GM13976 (cell line): ENCODE measurements at regions not wholly inside any gene's neighbourhood (a gene's known extent, or its start where the extent isn't known, plus 50 kb on each side); places are given as distances from the start of the nearest gene placed in this dataset.
"Not testable (repeated sequence)": the region's sequence is repeated elsewhere in the genome, so short reads cannot be mapped to it uniquely, and the experiment has no call there.

Source experiments
- DNase-seq: peaks from one replicate; pipeline ENCODE4 v3.0.0; 2012; ENCODE audit warnings: low spot score
- in situ Hi-C: fragments of 300-500 bp; cut with MboI; formaldehyde crosslinking; loops from one replicate; pipeline ENCODE4 v1.12.0; 2022; ENCODE audit warnings: low sequenced_read_pairs, mixed read lengths, inconsistent platforms; ENCODE audit not compliant: unreplicated experiment
- TF ChIP-seq, protein P1 (sequence below): IDR thresholded peaks from 2 replicates; pipeline ENCODE4 v1.5.1; 2012; ENCODE audit warnings: borderline replicate concordance, mild to moderate bottlenecking; ENCODE audit not compliant: insufficient read depth; ENCODE audit errors: extremely low read depth, missing control alignments, control extremely low read depth

DNA sequence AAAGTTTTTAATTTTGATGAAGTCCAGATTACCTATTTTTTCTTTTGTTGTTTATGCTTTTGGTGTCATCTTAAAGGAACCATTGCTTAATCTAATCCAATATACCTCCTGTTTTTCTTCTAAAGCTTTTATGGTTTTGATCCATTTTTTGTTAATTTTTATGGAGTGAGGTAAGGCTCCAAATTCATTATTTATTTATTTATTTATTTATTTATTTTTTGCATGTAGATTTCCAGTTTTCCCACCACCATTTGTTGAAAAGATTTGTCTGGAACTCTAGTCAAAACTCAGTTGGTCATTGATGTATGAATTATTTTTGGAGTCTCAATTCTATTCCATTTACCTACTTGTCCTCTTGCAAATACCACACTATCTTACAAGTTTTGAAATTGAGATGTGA lies 99.4 kb upstream of the RBMS1 start:
- in situ Hi-C loops: no loop called here
- TF ChIP-seq, protein P1, sequence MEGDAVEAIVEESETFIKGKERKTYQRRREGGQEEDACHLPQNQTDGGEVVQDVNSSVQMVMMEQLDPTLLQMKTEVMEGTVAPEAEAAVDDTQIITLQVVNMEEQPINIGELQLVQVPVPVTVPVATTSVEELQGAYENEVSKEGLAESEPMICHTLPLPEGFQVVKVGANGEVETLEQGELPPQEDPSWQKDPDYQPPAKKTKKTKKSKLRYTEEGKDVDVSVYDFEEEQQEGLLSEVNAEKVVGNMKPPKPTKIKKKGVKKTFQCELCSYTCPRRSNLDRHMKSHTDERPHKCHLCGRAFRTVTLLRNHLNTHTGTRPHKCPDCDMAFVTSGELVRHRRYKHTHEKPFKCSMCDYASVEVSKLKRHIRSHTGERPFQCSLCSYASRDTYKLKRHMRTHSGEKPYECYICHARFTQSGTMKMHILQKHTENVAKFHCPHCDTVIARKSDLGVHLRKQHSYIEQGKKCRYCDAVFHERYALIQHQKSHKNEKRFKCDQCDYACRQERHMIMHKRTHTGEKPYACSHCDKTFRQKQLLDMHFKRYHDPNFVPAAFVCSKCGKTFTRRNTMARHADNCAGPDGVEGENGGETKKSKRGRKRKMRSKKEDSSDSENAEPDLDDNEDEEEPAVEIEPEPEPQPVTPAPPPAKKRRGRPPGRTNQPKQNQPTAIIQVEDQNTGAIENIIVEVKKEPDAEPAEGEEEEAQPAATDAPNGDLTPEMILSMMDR: no peak
- no peak for DNase-seq

DNA sequence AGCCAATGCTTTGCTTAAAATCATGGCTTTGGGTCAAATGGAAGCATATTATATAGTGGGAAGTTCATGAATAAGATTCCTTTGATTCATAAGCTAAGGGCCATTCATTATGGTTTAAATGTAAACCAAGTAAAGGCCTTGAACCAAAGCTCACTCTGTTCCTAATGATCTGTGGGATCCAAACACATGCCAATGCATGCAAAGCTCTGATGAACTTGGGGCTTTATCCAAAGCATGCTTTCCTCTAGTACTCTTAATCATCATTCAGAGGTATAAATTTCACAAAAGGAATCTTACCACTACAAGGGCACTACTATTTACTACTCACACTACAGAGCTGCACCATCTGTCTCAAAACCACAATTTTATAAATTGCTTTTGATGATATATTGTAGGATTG lies 102.8 kb upstream of the RBMS1 start:
- in situ Hi-C loops: no loop called here
- TF ChIP-seq, protein P1: no peak
- no peak for DNase-seq

DNA sequence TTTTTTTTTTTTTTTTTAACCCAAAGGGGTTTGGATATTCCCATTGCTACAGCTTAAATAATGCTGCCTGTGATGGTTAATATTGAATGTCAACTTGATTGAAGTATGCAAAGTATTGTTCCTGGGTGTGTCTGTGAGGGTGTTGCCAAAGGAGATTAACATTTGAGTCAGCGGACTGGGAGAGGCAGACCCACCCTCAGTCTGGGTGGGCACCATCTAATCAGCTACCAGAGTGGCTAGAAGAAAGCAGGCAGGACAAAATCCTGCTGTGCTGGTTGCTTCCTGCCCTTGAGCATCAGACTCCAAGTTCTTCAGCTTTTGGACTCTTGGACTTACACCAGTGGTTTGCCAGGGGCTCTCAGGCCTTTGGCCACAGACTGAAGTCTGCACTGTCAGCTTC lies 106.8 kb upstream of the RBMS1 start:
- DNase-seq, in situ Hi-C loops: not testable (repeated sequence)

DNA sequence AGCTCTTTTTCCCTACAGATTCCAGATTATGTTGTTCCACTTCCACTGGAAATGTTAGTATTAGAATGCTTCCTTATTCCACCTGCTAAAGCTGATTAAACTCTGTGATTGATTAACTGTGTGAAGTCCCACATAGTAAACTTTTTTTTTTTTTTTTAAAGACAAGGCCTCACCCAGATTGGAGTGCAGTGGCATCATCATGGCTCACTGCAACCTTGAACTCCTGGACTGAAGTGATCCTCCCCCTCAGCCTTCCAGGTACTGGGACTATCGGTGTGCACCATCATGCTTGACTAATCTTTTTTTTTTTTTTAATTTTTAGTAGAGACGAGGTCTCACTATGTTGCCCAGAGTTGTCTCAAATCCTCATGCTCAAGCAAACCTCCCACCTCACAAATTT lies 108.5 kb upstream of the RBMS1 start:
- in situ Hi-C loops: no loop called here
- DNase-seq: no peak
- TF ChIP-seq, protein P1: no peak

DNA sequence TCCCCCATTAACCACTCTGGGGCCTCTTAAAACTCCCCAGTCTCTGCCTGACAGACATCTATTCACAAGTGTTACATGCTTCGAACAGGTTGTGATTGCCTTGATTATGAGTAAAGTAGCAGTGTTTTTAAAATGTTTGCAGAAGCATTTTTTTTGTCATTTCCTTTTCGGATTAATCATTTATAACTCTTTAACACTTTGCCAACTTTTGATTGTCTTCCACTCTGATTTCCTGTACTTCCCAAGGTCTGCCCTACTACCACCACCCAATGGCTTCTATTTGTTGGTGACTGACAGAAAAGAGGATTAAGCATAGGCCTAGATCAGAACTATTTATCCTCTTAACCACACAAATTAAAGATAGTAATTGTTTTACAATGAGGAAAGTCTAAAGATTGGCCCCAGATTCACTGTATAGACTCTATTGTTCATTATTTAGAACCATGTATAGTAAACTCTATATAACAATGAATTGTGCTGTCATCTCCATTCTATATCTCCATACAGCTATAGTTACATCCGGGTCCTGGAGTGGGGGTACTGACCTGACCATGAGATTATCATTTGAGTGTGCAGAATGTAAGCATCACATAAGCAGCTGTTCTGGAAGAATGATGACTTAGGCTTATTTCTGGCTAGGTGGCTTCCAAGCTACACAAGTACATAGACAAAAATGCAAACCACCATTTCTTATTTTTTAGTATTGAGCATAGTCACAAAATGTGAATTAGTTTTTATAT lies 110.3 kb upstream of the RBMS1 start:
- in situ Hi-C loops: no loop called here
- TF ChIP-seq, protein P1: no peak
- DNase-seq: no peak

DNA sequence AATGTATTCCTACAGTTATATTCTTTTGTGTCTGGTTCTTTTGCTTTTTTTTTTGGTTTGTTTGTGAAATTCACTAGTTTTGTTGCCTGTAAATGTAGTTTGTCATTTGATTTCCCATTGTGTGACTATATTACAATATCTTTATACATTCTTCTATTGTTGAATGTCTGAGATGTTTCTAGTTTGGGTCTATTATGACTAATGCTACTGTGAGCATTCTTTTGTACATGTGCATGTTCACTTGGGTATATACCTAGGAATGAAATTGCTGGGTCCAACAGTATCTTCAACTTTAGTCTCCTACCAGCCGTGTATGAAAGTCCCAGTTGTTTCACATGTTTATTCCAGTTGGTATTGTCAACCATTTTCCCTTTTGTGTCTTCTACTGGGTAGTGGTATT lies 112.7 kb upstream of the RBMS1 start:
- TF ChIP-seq, protein P1: no peak
- in situ Hi-C loops: no loop called here
- no peak for DNase-seq

DNA sequence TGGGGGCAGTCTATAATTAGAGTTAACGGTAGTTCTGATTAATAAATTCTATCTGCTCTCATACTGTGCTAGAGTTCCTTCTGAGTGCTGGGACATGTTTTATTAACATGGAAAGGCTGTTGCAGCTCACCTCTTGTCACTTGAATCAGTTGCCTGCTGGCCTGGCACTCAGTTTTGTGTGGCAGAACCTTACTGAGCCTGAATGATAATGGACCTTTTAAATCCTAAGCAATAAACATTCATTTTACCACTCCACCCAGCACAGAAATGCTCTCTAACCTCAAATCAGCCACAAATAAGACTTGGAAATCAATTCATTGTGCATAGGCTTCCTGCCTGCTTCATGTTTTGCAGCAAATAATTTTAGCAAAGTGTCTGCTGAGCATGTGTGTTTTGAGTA lies 115.0 kb upstream of the RBMS1 start:
- TF ChIP-seq, protein P1: no peak
- no peak for DNase-seq
- in situ Hi-C loops: no loop called here
